SU-DHL-6 (cell line): ENCODE measurements at regions not wholly inside any gene's neighbourhood (a gene's known extent, or its start where the extent isn't known, plus 50 kb on each side); places are given as distances from the start of the nearest gene placed in this dataset.

Experiments
- H2AFZ ChIP-seq: fragments of 200-600 bp; sonication (generic); 2 replicates; pipeline ENCODE4 v1.6.1; 2014; ENCODE audit warnings: low read depth, mild to moderate bottlenecking, moderate library complexity, mixed read lengths, antibody characterized with exemption, low read length; ENCODE audit not compliant: severe bottlenecking
- H3F3A ChIP-seq: fragments of 200-600 bp; shearing (Covaris generic); 2 replicates; pipeline ENCODE4 v1.6.0; 2016; ENCODE audit warnings: antibody characterized with exemption, mild to moderate bottlenecking; ENCODE audit not compliant: insufficient read depth
- H3K27ac ChIP-seq: fragments of 200-600 bp; sonication (generic); 2 replicates; pipeline ENCODE4 v1.5.1; 2016; ENCODE audit warnings: low read depth, mild to moderate bottlenecking, low read length, moderate library complexity, mixed read lengths
- H3K27me3 ChIP-seq: fragments of 200-600 bp; sonication (generic), shearing (Covaris generic); 2 replicates; pipeline ENCODE4 v1.6.0; 2014; ENCODE audit warnings: mild to moderate bottlenecking, low read length
- H3K36me3 ChIP-seq: fragments of 200-600 bp; sonication (generic); 2 replicates; pipeline ENCODE4 v1.6.1; 2014; ENCODE audit warnings: mild to moderate bottlenecking, low read length, mixed read lengths
- H3K4me2 ChIP-seq: fragments of 300-600, 200-600 bp; shearing (Covaris generic), sonication (generic); 2 replicates; pipeline ENCODE4 v1.6.0; 2014; ENCODE audit warnings: low read length, low read depth, mild to moderate bottlenecking; ENCODE audit not compliant: poor library complexity, severe bottlenecking
- H3K4me3 ChIP-seq: fragments of 200-600 bp; sonication (generic); 2 replicates; pipeline ENCODE4 v1.5.1; 2014; ENCODE audit warnings: antibody characterized with exemption, low read length, mild to moderate bottlenecking, mixed read lengths; ENCODE audit not compliant: insufficient read depth, poor library complexity, severe bottlenecking
- H3K79me2 ChIP-seq: fragments of 200-600 bp; sonication (generic); 2 replicates; pipeline ENCODE4 v1.6.1; 2014; ENCODE audit warnings: mild to moderate bottlenecking, low read length, moderate library complexity; ENCODE audit not compliant: insufficient read depth
- H3K9ac ChIP-seq: fragments of 200-600 bp; sonication (generic); 2 replicates; pipeline ENCODE4 v1.7.0; 2014; ENCODE audit warnings: mild to moderate bottlenecking, low read length
- H3K9me2 ChIP-seq: fragments of 200-600 bp; sonication (generic); replicated peaks from 2 replicates; pipeline ENCODE4 v1.6.1; 2014; ENCODE audit warnings: low read length; ENCODE audit not compliant: insufficient read depth
- H3K9me3 ChIP-seq: fragments of 200-600 bp; sonication (generic); 2 replicates; pipeline ENCODE4 v1.6.1; 2014; ENCODE audit warnings: low read length, mixed read lengths; ENCODE audit not compliant: insufficient read depth
- H4K20me1 ChIP-seq: fragments of 200-600 bp; sonication (generic); 2 replicates; pipeline ENCODE4 v1.6.1; 2014; ENCODE audit warnings: low read depth, mild to moderate bottlenecking, antibody characterized with exemption, low read length, moderate library complexity, mixed read lengths
- EZH2phosphoT487 ChIP-seq: fragments of 200-600 bp; sonication (generic), shearing (Covaris generic); conservative IDR thresholded peaks from 2 replicates; pipeline ENCODE4 v1.6.1; 2018; ENCODE audit warnings: mild to moderate bottlenecking, antibody characterized with exemption, low read length, moderate library complexity, mixed read lengths
- TF ChIP-seq, protein P1 (sequence below): fragments of 200-600 bp; sonication (generic); IDR thresholded peaks from one replicate; pipeline ENCODE4 v1.5.1; 2017; ENCODE audit warnings: antibody characterized with exemption, mild to moderate bottlenecking, low read length, moderate library complexity; ENCODE audit not compliant: insufficient read depth, poor library complexity, severe bottlenecking

DNA sequence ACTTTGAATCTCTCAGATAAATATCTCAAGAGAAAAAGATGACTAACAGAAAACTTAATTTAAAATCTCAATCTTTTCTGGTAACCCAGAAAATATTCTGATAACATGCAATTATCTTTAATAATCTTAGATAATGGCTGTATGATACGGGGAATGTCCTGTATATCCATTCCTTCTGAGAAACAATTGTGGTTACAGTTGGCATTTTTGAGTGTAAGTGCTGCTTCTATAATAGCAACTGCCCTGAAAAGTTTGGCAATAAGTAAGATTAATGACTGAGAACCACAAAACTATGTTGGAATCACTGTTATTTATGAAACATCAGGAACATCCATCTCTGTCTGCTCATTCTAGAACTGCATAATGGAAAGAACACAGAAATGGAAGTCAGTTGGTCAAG is 819.7 kb downstream of the TBC1D32 start:
- H3K36me3 ChIP-seq = no peaks in the 10 kb centered on the region
- no peak overlapping the region for H2AFZ ChIP-seq
- H4K20me1 ChIP-seq = no peaks in the 10 kb centered on the region
- H3K4me2 ChIP-seq = no peak overlapping the region
- H3K9me2 ChIP-seq = no peaks in the 10 kb centered on the region
- H3K4me3 ChIP-seq = no peak overlapping the region
- H3K27me3 ChIP-seq = no peaks in the 10 kb centered on the region
- no peak overlapping the region for H3K9ac ChIP-seq
- H3F3A ChIP-seq = no peaks in the 10 kb centered on the region
- TF ChIP-seq EZH2phosphoT487 = no peak
- TF ChIP-seq, protein P1, sequence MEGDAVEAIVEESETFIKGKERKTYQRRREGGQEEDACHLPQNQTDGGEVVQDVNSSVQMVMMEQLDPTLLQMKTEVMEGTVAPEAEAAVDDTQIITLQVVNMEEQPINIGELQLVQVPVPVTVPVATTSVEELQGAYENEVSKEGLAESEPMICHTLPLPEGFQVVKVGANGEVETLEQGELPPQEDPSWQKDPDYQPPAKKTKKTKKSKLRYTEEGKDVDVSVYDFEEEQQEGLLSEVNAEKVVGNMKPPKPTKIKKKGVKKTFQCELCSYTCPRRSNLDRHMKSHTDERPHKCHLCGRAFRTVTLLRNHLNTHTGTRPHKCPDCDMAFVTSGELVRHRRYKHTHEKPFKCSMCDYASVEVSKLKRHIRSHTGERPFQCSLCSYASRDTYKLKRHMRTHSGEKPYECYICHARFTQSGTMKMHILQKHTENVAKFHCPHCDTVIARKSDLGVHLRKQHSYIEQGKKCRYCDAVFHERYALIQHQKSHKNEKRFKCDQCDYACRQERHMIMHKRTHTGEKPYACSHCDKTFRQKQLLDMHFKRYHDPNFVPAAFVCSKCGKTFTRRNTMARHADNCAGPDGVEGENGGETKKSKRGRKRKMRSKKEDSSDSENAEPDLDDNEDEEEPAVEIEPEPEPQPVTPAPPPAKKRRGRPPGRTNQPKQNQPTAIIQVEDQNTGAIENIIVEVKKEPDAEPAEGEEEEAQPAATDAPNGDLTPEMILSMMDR = no peak
- no peaks in the 10 kb centered on the region for H3K79me2 ChIP-seq
- H3K9me3 ChIP-seq = no peaks in the 10 kb centered on the region
- H3K27ac ChIP-seq = no peak overlapping the region

DNA sequence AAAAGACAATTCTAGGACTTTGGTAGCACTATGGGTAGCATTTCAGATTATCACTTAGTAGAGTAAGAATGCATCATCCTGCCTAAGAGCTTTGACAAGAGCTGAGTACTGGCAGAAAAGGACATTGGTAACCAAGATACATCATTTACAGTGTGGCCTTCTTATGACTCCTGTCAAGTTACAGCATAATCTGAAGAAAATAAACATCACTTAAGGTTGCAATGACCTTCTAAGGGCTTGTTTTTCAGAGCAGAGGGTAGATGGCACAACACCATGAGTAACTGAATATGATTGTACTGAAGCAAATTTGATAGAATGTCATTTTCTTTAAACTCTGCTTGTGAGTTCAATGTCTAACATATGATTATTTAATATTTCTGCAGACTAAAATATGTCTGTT is 822.6 kb downstream of the TBC1D32 start:
- Histone ChIP-seq H4K20me1 (no peaks in the 10 kb centered on the region), H3K27ac (no peak overlapping the region), H3K27me3 (no peaks in the 10 kb centered on the region), H2AFZ (no peak overlapping the region), H3F3A (no peaks in the 10 kb centered on the region), H3K9me2 (no peaks in the 10 kb centered on the region), H3K79me2 (no peaks in the 10 kb centered on the region), H3K9me3 (no peaks in the 10 kb centered on the region), H3K4me3 (no peak overlapping the region), H3K9ac (no peak overlapping the region), H3K4me2 (no peak overlapping the region), H3K36me3 (no peaks in the 10 kb centered on the region)
- TF ChIP-seq, protein P1 = no peak
- no peak for TF ChIP-seq EZH2phosphoT487

DNA sequence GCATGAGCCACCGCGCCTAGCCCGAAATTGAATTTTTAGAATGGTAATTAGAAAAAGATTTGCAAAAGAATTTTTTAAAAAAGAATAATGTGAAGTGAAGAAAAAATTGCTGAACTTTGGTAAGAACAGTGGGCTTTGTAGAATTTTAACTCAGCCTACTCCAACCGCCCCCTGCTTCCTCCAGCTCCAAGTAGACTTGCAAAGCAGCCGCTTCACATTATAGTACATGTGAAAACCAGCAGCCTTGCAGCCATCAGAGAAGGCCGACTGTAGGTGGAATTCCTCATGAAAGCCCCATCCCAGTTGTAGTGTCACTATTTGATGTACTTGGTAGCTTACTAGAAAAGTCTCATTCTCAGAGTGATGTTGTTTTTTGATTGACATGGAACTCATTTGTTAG is 835.6 kb downstream of the TBC1D32 start:
- Histone ChIP-seq H3K36me3 (no peaks in the 10 kb centered on the region), H3F3A (no peaks in the 10 kb centered on the region), H3K9me2 (no peaks in the 10 kb centered on the region), H4K20me1 (no peaks in the 10 kb centered on the region), H3K9ac (no peak overlapping the region), H3K79me2 (no peaks in the 10 kb centered on the region), H3K27me3 (no peaks in the 10 kb centered on the region), H3K4me2 (no peak overlapping the region), H3K4me3 (no peak overlapping the region), H2AFZ (no peak overlapping the region), H3K27ac (no peak overlapping the region), H3K9me3 (no peaks in the 10 kb centered on the region)
- TF ChIP-seq, protein P1 = no peak
- no peak for TF ChIP-seq EZH2phosphoT487
